RWPE1 (cell line): ENCODE measurements at regions not wholly inside any gene's neighbourhood (a gene's known extent, or its start where the extent isn't known, plus 50 kb on each side); places are given as distances from the start of the nearest gene placed in this dataset.

Source experiments
- CTCF ChIA-PET: fragments of 350-600 bp; sonication (Branson Sonifier 250); formaldehyde crosslinking; extraction: SDS; loops from one replicate; lab custom pipeline; 2021; lab: Yijun Ruan, JAX
- POLR2A ChIA-PET: fragments of 400-600 bp; formaldehyde crosslinking; extraction: SDS; loops from one replicate; lab custom pipeline; 2020; ENCODE audit warnings: antibody characterized with exemption; ENCODE audit not compliant: low non-redundant PET; lab: Yijun Ruan, JAX
- DNase-seq: peaks from one replicate; pipeline ENCODE4 v3.0.0; 2012; ENCODE audit warnings: low spot score
- H3K27ac ChIP-seq: fragments of 450-650 bp; 2 replicates; pipeline ENCODE4 v1.5.1; 2017
- CTCF ChIP-seq: fragments of 450-650 bp; conservative IDR thresholded peaks from 2 replicates; pipeline ENCODE4 v1.5.1; 2017; ENCODE audit warnings: low read depth, mild to moderate bottlenecking

- ChIA-PET CTCF (interaction anchor here (0.5 kb wide), 1 partner anchor 36 kb away, joined by 5 read pairs; no protein-coding TSS in a partner anchor), POLR2A (no interaction called here)
These were observed 118.8 kb upstream of the BLID start for GRCh38 chr11:122234780-122235179.

GRCh38 chr11:122234257-122234656, 118.2 kb upstream of the BLID start:
- H3K27ac ChIP-seq: no peak overlapping the region
- CTCF ChIA-PET: interaction anchor here (0.5 kb wide), 1 partner anchor 37 kb away, joined by 5 read pairs; no protein-coding TSS in a partner anchor
- DNase-seq: no peak
- TF ChIP-seq CTCF: no peak
- POLR2A ChIA-PET: no interaction called here

More at GRCh38 chr11:122234780-122235179, 118.8 kb upstream of the BLID start:
- no peak for TF ChIP-seq CTCF
- no peak overlapping the region for H3K27ac ChIP-seq
- no peak for DNase-seq

GRCh38 chr11:122232985-122233384, 117.0 kb upstream of the BLID start:
- no peak for DNase-seq
- CTCF ChIA-PET: no interaction called here
- no peak overlapping the region for H3K27ac ChIP-seq
- POLR2A ChIA-PET: no interaction called here
- no peak for TF ChIP-seq CTCF

- no peak for DNase-seq
- ChIA-PET POLR2A (no interaction called here), CTCF (no interaction called here)
- TF ChIP-seq CTCF: no peak
- H3K27ac ChIP-seq: no peak overlapping the region
These were observed 114.4 kb upstream of the BLID start for GRCh38 chr11:122230385-122230755.

GRCh38 chr11:122229481-122230384, 113.7 kb upstream of the BLID start:
- DNase-seq: no peak
- no peak overlapping the region for H3K27ac ChIP-seq
- CTCF ChIA-PET: no interaction called here

GRCh38 chr11:122229078-122229477, 113.1 kb upstream of the BLID start:
- no peak overlapping the region for H3K27ac ChIP-seq
- no peak for TF ChIP-seq CTCF
- ChIA-PET CTCF (no interaction called here), POLR2A (no interaction called here)
- DNase-seq: no peak

More at GRCh38 chr11:122229481-122230384, 113.7 kb upstream of the BLID start:
- POLR2A ChIA-PET: no interaction called here
- TF ChIP-seq CTCF: no peak
